Keratinocyte (primary cell): ENCODE measurements at regions not wholly inside any gene's neighbourhood (a gene's known extent, or its start where the extent isn't known, plus 50 kb on each side); places are given as distances from the start of the nearest gene placed in this dataset.
"Not testable (repeated sequence)": the region's sequence is repeated elsewhere in the genome, so short reads cannot be mapped to it uniquely, and the experiment has no call there.

ENCODE experiments used
- DNase-seq: peaks from one replicate; pipeline ENCODE4 v3.0.0-alpha.2; 2011; ENCODE audit warnings: low read depth, missing footprints, low spot score
- FAIRE-seq: peaks from 2 replicates; lab custom pipeline; 2011; peaks lifted over from hg19 to GRCh38; lab: Jason Lieb, UNC
- H2AFZ ChIP-seq: 2 replicates; pipeline ENCODE4 v1.6.0; 2012; ENCODE audit warnings: low read length, control low read depth, inconsistent platforms; ENCODE audit not compliant: control insufficient read depth
- H3K27ac ChIP-seq: 2 replicates; pipeline ENCODE4 v1.5.1; 2011; ENCODE audit warnings: low read length; ENCODE audit not compliant: control insufficient read depth, insufficient read depth
- H3K27me3 ChIP-seq: 3 replicates; pipeline ENCODE4 v1.6.0; 2011; ENCODE audit warnings: low read length; ENCODE audit not compliant: control insufficient read depth, insufficient read depth; ENCODE audit errors: extremely low read depth
- H3K36me3 ChIP-seq, 2 experiments: 2 replicates in 1 of 2; 3 replicates in 1 of 2; pipeline ENCODE4 v1.5.1; 2011; ENCODE audit warnings: low read length in 2 of 2, mild to moderate bottlenecking in 1 of 2; ENCODE audit not compliant: control insufficient read depth in 2 of 2, insufficient read depth in 2 of 2; ENCODE audit errors: extremely low read depth in 1 of 2
- H3K4me1 ChIP-seq: 3 replicates; pipeline ENCODE4 v1.5.1; 2011; ENCODE audit warnings: low read length; ENCODE audit not compliant: control insufficient read depth, insufficient read depth; ENCODE audit errors: extremely low read depth
- H3K4me2 ChIP-seq: 3 replicates; pipeline ENCODE4 v1.6.0; 2011; ENCODE audit warnings: low read depth, low read length; ENCODE audit not compliant: control insufficient read depth, insufficient read depth; ENCODE audit errors: extremely low read depth
- H3K4me3 ChIP-seq, 3 experiments: fragments of 200-600 bp in 1 of 3; sonication (generic) in 1 of 3; 2 replicates in 2 of 3; 3 replicates in 1 of 3; pipeline ENCODE4 v1.5.1; 2011 to 2016; ENCODE audit warnings: low read length in 3 of 3, mild to moderate bottlenecking in 3 of 3, control low read depth in 2 of 3, inconsistent platforms in 1 of 3, low read depth in 1 of 3, mixed read lengths in 1 of 3, mixed run types in 1 of 3, moderate library complexity in 1 of 3; ENCODE audit not compliant: control insufficient read depth in 2 of 3, insufficient read depth in 2 of 3; ENCODE audit errors: extremely low read depth in 1 of 3
- H3K79me2 ChIP-seq: 2 replicates; pipeline ENCODE4 v1.6.0; 2012; ENCODE audit warnings: low read length; ENCODE audit not compliant: control insufficient read depth, insufficient read depth
- H3K9ac ChIP-seq: 3 replicates; pipeline ENCODE4 v1.6.0; 2011; ENCODE audit warnings: low read length; ENCODE audit not compliant: control insufficient read depth, insufficient read depth; ENCODE audit errors: extremely low read depth
- H3K9me1 ChIP-seq: 3 replicates; pipeline ENCODE4 v1.6.0; 2011; ENCODE audit warnings: low read length; ENCODE audit not compliant: control insufficient read depth, insufficient read depth; ENCODE audit errors: extremely low read depth
- H3K9me3 ChIP-seq: 2 replicates; pipeline ENCODE4 v1.5.1; 2012; ENCODE audit warnings: low read depth, low read length; ENCODE audit not compliant: control insufficient read depth
- H4K20me1 ChIP-seq: 3 replicates; pipeline ENCODE4 v1.6.0; 2011; ENCODE audit warnings: low read length; ENCODE audit not compliant: control insufficient read depth, insufficient read depth; ENCODE audit errors: extremely low read depth
- CTCF ChIP-seq, 3 experiments: IDR thresholded peaks in 1 of 3; conservative IDR thresholded peaks in 1 of 3; optimal IDR thresholded peaks in 1 of 3; 2 replicates in 2 of 3; 3 replicates in 1 of 3; pipeline versions ENCODE3 to v1.5.1; 2011; ENCODE audit warnings: low read length in 3 of 3, mild to moderate bottlenecking in 3 of 3, moderate library complexity in 2 of 3, control low read depth in 1 of 3, inconsistent platforms in 1 of 3; ENCODE audit not compliant: insufficient read depth in 2 of 3; ENCODE audit errors: extremely low read depth in 1 of 3
- dilution Hi-C: fragments of 300-500 bp; cut with MboI; formaldehyde crosslinking; loops from one replicate; pipeline ENCODE4 v1.7.0; 2020; ENCODE audit warnings: low sequenced_read_pairs; ENCODE audit not compliant: extremely low pct_ligation_motif_present

- peaks cover 37% of the 10 kb centered on the region for H3K4me1 ChIP-seq
- H3K36me3 ChIP-seq, H2AFZ ChIP-seq, FAIRE-seq, H3K4me2 ChIP-seq, H3K79me2 ChIP-seq, H3K4me3 ChIP-seq, H3K9ac ChIP-seq, H3K27me3 ChIP-seq, DNase-seq, H3K9me3 ChIP-seq, dilution Hi-C loops, H4K20me1 ChIP-seq, H3K9me1 ChIP-seq, H3K27ac ChIP-seq: not testable (repeated sequence)
These were observed 142.0 kb upstream of the ZNF469 start for GRCh38 chr16:88240776-88241175.

- dilution Hi-C loops, H3K27me3 ChIP-seq, H3K79me2 ChIP-seq, H3K4me2 ChIP-seq, H4K20me1 ChIP-seq, H3K27ac ChIP-seq, H3K9ac ChIP-seq, DNase-seq, H2AFZ ChIP-seq, H3K9me1 ChIP-seq, H3K4me3 ChIP-seq, H3K36me3 ChIP-seq, FAIRE-seq, H3K9me3 ChIP-seq: not testable (repeated sequence)
- peak in 1 of 3 experiments; percentile 10 for TF ChIP-seq CTCF (optimal IDR thresholded peaks at IDR 0.05 in 1 of 3, IDR thresholded peaks at IDR 0.05 in 1 of 3, conservative IDR thresholded peaks at IDR 0.05 in 1 of 3; ENCODE audit: extremely low read depth in 1 of 3, insufficient read depth in 2 of 3, low read length in 3 of 3)
- peaks cover 36% of the 10 kb centered on the region for H3K4me1 ChIP-seq
These were observed 141.1 kb upstream of the ZNF469 start for GRCh38 chr16:88241404-88242311.

GRCh38 chr16:88242312-88243295 is 140.2 kb upstream of the ZNF469 start:
- peak overlapping the region; percentile 61 for H3K27ac ChIP-seq
- H3K4me2 ChIP-seq: peak overlapping the region; percentile 37
- FAIRE-seq: peak; percentile 88
- H3K9me3 ChIP-seq, H3K9ac ChIP-seq, dilution Hi-C loops, DNase-seq, H3K9me1 ChIP-seq, H4K20me1 ChIP-seq, H3K79me2 ChIP-seq, H3K27me3 ChIP-seq, H3K4me3 ChIP-seq, H2AFZ ChIP-seq, H3K36me3 ChIP-seq: not testable (repeated sequence)
- H3K4me1 ChIP-seq: peaks cover 36% of the 10 kb centered on the region

GRCh38 chr16:88243921-88244320 is 138.8 kb upstream of the ZNF469 start:
- H3K9ac ChIP-seq, H3K36me3 ChIP-seq, H3K4me2 ChIP-seq, FAIRE-seq, H3K9me1 ChIP-seq, H3K4me3 ChIP-seq, H3K9me3 ChIP-seq, H4K20me1 ChIP-seq, H3K27me3 ChIP-seq, H3K27ac ChIP-seq, H2AFZ ChIP-seq, dilution Hi-C loops, H3K79me2 ChIP-seq, DNase-seq: not testable (repeated sequence)
- peaks cover 26% of the 10 kb centered on the region for H3K4me1 ChIP-seq
